ENCODE measurements at regions not wholly inside any gene's neighbourhood (a gene's known extent, or its start where the extent isn't known, plus 50 kb on each side); places are given as distances from the start of the nearest gene placed in this dataset.
"Not testable (repeated sequence)": the region's sequence is repeated elsewhere in the genome, so short reads cannot be mapped to it uniquely, and the experiment has no call there.

- not testable (repeated sequence) for TF ChIP-seq CTCF (conservative IDR thresholded peaks at IDR 0.05; ENCODE audit: low read length); EZH2phosphoT487 (IDR thresholded peaks at IDR 0.05; ENCODE audit: borderline replicate concordance)
Observed at GRCh38 chrX:120729506-120730255, 99.8 kb upstream of the C1GALT1C1 start.

Measured in Loucy (cell line).